GM13977 (cell line): ENCODE measurements at regions not wholly inside any gene's neighbourhood (a gene's known extent, or its start where the extent isn't known, plus 50 kb on each side); places are given as distances from the start of the nearest gene placed in this dataset.

Experiments used
- DNase-seq: peaks from one replicate; pipeline ENCODE4 v3.0.0; 2012; ENCODE audit warnings: low spot score
- CTCF ChIP-seq: IDR thresholded peaks from 2 replicates; pipeline ENCODE4 v1.5.1; 2012; ENCODE audit warnings: mild to moderate bottlenecking, control low read depth; ENCODE audit not compliant: insufficient read depth; ENCODE audit errors: extremely low read depth, missing control alignments
- in situ Hi-C: fragments of 300-500 bp; cut with MboI; formaldehyde crosslinking; loops from one replicate; pipeline ENCODE4 v1.12.0; 2022; ENCODE audit warnings: low sequenced_read_pairs, low pct_unique_long_range_greater_than_20kb, mixed read lengths, inconsistent platforms; ENCODE audit not compliant: unreplicated experiment

GRCh38 chr2:78549766-78550165, 475.7 kb upstream of the REG3G start:
- DNase-seq: no peak
- in situ Hi-C loops: no loop called here
- no peak for TF ChIP-seq CTCF

- TF ChIP-seq CTCF: no peak
- in situ Hi-C loops: no loop called here
- no peak for DNase-seq
Measured at GRCh38 chr2:78553866-78554647, 471.4 kb upstream of the REG3G start.

- no peak for TF ChIP-seq CTCF
- in situ Hi-C loops: no loop called here
- no peak for DNase-seq
Measured at GRCh38 chr2:78561876-78562275, 463.6 kb upstream of the REG3G start.

- no peak for DNase-seq
- no peak for TF ChIP-seq CTCF
- in situ Hi-C loops: no loop called here
Measured at GRCh38 chr2:78564666-78565065, 460.8 kb upstream of the REG3G start.

- TF ChIP-seq CTCF: no peak
- in situ Hi-C loops: no loop called here
- no peak for DNase-seq
Measured at GRCh38 chr2:78568782-78569373, 456.6 kb upstream of the REG3G start.

- TF ChIP-seq CTCF: no peak
- in situ Hi-C loops: no loop called here
- no peak for DNase-seq
Measured at GRCh38 chr2:78576409-78576808, 449.1 kb upstream of the REG3G start.
